H1 (cell line): ENCODE measurements at regions not wholly inside any gene's neighbourhood (a gene's known extent, or its start where the extent isn't known, plus 50 kb on each side); places are given as distances from the start of the nearest gene placed in this dataset.

Source experiments
- EGR1 ChIP-seq: IDR thresholded peaks from 2 replicates; pipeline ENCODE4 v1.6.1; 2011; ENCODE audit warnings: low read depth, low read length, borderline replicate concordance
- SAP30 ChIP-seq: fragments of 300-600 bp; sonication (generic); IDR thresholded peaks from 2 replicates; pipeline ENCODE4 v1.7.1; 2012; ENCODE audit warnings: low read length, moderate library complexity, mild to moderate bottlenecking, inconsistent platforms; ENCODE audit not compliant: insufficient read depth, insufficient replicate concordance

DNA sequence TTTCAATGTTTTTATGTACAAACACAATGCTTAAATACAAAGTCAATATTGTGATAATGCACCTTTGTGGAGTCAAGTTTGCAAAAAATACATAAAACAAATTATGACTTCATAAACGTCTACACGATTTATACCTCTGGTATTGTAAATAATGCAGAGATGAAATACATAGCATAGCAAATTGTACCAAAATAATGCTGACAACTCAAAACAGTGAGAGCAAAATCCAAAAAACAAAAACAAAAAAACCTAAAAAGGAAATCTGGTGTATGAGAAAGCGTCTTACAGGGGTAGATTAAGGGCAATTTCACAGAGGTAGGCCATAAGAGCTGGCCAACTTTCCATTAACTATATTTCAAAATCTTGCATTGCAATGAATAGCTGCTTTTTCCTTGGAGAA is 161.5 kb upstream of the LRRC7 start (continued):
- TF ChIP-seq SAP30 (no peak), EGR1 (no peak)
